HG02678 (cell line): ENCODE measurements at regions not wholly inside any gene's neighbourhood (a gene's known extent, or its start where the extent isn't known, plus 50 kb on each side); places are given as distances from the start of the nearest gene placed in this dataset.

Source experiments
- ATAC-seq: cut with Tn5 transposase; IDR thresholded peaks from one replicate; pipeline ENCODE4 v1.9.1; 2021; ENCODE audit warnings: mild to moderate bottlenecking, moderate library complexity; ENCODE audit not compliant: unreplicated experiment

GRCh38 chr11:116510166-116510565, 262.6 kb downstream of the BUD13 start:
- ATAC-seq, result no peak

GRCh38 chr11:116509551-116509950, 263.2 kb downstream of the BUD13 start:
- ATAC-seq, result no peak

GRCh38 chr11:116507849-116508695, 264.7 kb downstream of the BUD13 start:
- no peak for ATAC-seq

GRCh38 chr11:116507016-116507415, 265.8 kb downstream of the BUD13 start:
- ATAC-seq, result no peak

GRCh38 chr11:116506263-116506825, 266.4 kb downstream of the BUD13 start:
- ATAC-seq, result no peak

- no peak for ATAC-seq
These were observed 267.2 kb downstream of the BUD13 start for GRCh38 chr11:116505298-116506262.

- no peak for ATAC-seq
These were observed 268.1 kb downstream of the BUD13 start for GRCh38 chr11:116504541-116505297.

GRCh38 chr11:116503216-116504160, 269.3 kb downstream of the BUD13 start:
- ATAC-seq, result no peak

- no peak for ATAC-seq
These were observed 270.1 kb downstream of the BUD13 start for GRCh38 chr11:116502641-116503061.

- ATAC-seq, result no peak
These were observed 271.1 kb downstream of the BUD13 start for GRCh38 chr11:116501728-116502127.

- ATAC-seq, result no peak
These were observed 271.7 kb downstream of the BUD13 start for GRCh38 chr11:116500947-116501602.

GRCh38 chr11:116500026-116500946, 272.5 kb downstream of the BUD13 start:
- no peak for ATAC-seq

- ATAC-seq, result no peak
These were observed 273.3 kb downstream of the BUD13 start for GRCh38 chr11:116499396-116500003.

GRCh38 chr11:116498161-116498560, 274.6 kb downstream of the BUD13 start:
- no peak for ATAC-seq

- ATAC-seq, result no peak
These were observed 280.2 kb downstream of the BUD13 start for GRCh38 chr11:116492600-116492999.

GRCh38 chr11:116488836-116489389, 283.9 kb downstream of the BUD13 start:
- ATAC-seq, result no peak

GRCh38 chr11:116485425-116485824, 287.4 kb downstream of the BUD13 start:
- no peak for ATAC-seq
